Retina (tissue), 1 donor: ENCODE measurements at regions not wholly inside any gene's neighbourhood (a gene's known extent, or its start where the extent isn't known, plus 50 kb on each side); places are given as distances from the start of the nearest gene placed in this dataset.
A peak's percentile ranks its signal among the peaks of the same experiment; 100 is the strongest.

ENCODE experiments used
- DNase-seq: peaks from one replicate; pipeline ENCODE4 v3.0.0-alpha.2; 2016

DNA sequence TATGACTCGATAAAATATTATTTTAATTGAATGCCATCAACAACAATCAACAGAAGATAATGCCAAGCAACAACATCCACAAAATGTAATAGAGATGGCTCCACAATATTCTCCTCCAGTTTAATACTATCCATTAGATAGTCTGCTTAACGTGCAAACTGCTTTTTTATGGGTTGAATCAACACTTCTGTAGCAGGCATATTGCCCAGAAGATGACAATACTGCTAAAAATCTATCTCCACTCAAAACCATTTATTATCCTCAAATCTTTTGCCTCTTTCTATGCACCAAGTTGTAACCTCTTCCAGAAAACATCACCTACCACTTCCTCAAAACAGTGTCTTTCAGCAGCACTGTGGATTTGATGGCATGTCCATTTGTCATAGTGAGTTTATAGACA lies 295.7 kb upstream of the LMCD1 start:
- DNase-seq: no peak

DNA sequence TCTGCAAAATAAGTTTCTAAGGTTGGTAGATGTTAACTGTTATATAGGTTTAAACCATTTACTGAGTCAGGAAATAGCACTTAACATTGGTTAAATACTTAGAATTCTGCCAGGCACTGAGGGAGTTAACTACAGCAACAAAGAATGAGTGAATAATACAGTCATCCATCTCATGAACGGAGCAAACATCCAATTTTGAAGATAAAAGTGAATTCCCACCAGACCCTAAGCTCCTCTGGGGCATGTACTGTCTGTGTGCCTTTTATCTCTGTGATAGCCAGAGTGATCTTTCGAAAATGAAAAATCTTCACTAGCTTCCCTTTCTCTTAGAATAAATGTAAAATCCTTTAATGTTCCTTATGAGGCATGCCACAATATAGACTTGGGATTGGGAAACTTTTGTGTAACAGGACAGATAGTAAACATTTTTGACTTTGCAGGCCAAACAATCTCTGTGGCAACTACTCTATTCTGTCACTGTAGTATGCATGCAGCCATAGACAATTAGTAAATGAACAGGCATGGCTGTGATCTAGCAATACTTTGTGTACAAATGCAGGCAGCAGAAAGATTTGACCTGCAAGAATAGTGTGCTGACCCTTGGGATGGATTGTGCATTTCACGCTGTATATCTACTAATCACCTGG lies 294.5 kb upstream of the LMCD1 start:
- DNase-seq: no peak

GRCh38 chr3:8210882-8211341 lies 290.7 kb upstream of the LMCD1 start:
- DNase-seq: no peak

- DNase-seq: no peak
Observed at GRCh38 chr3:8212794-8213193, 288.8 kb upstream of the LMCD1 start.

GRCh38 chr3:8213286-8213685 lies 288.3 kb upstream of the LMCD1 start:
- DNase-seq: no peak

DNA sequence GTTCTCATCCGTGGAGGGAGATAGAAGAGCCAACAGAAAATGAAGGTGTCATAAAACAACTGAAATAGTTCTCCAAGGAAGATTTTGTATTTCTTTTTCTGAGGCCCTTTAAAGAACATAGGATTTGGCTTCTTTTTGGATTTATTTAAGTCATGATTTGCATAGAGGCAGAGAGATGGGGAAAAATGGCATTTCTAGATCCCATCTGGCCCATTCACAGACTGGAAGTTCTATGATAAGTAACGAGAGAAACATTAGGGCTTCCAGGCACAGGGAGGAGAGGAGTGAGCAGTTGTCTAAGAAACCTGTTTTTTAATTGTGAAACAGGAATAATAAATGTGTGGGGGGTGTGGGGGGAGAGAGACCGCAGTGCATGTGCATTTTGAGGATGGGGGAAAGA lies 285.8 kb upstream of the LMCD1 start:
- no peak for DNase-seq

DNA sequence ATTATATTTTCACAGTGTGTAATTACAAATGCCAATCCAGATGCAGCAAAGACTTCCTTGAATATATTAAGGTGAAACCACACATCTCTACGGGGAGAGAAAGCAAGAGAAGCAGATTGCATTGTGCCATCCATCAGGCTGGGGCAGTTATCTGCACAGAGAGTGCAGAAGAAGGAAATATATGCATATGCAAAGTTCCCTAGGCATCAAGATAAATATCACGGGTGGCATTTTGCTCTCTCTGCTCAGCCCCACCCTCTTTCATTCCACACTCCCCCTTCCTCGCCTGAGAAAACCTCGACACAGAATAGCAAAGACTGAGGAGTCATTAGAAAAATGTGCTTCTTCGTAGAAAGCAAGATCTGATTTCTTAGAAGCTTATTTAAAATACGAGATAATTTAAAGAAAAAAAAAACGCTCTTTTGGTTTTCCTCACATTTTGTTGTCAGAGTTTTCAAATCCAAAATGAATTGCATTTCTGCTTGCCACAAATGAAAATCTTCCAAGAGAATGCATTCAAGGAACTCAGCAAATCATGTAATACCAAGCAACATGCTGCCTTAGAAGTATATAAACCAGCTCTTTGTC lies 283.2 kb upstream of the LMCD1 start:
- DNase-seq: no peak

DNA sequence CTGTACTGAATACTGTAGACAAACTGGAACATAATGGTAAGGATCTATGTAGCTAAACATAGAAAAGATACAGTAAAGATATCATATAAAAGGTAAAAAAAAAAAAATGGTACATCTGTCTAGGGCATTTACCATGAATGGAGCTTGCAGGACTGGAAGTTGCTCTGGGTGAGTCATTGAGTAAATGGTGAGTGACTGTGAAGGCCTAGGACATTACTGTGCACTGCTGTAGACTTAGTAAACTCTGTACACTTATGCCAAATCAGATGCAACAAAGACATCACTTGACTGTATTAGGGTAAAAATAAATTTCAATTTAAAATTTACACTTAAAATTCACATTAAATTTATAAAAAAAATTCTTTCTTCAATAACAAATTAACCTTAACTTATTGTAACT lies 281.3 kb upstream of the LMCD1 start:
- no peak for DNase-seq

GRCh38 chr3:8223766-8224165 lies 277.9 kb upstream of the LMCD1 start:
- DNase-seq: peak; percentile 8

GRCh38 chr3:8224941-8225340 lies 276.7 kb upstream of the LMCD1 start:
- DNase-seq: no peak

GRCh38 chr3:8233938-8234337 lies 267.7 kb upstream of the LMCD1 start:
- no peak for DNase-seq

- no peak for DNase-seq
Observed at GRCh38 chr3:8236264-8236663, 265.4 kb upstream of the LMCD1 start.

DNA sequence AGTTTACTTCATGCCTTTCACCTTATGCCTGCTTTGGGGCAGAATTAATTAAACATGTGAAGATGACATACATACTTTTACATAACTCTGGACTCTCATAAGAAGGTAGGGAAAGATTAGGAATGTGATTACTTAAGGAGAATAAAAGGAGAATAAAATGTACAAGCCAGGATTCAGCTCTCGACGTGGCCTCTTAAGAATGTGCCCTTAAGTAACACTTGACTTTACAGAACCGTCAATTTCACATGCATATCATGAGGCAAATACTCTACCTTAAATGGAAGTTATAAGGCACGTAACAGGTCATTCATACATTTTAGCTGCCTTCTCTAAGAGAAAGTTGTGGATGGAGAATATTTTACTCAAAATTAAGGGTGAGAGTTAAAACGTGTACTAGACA lies 263.7 kb upstream of the LMCD1 start:
- DNase-seq: no peak

- DNase-seq: no peak
Observed at GRCh38 chr3:8238432-8238831, 263.2 kb upstream of the LMCD1 start.

- DNase-seq: no peak
Observed at GRCh38 chr3:8239095-8239494, 262.5 kb upstream of the LMCD1 start.

DNA sequence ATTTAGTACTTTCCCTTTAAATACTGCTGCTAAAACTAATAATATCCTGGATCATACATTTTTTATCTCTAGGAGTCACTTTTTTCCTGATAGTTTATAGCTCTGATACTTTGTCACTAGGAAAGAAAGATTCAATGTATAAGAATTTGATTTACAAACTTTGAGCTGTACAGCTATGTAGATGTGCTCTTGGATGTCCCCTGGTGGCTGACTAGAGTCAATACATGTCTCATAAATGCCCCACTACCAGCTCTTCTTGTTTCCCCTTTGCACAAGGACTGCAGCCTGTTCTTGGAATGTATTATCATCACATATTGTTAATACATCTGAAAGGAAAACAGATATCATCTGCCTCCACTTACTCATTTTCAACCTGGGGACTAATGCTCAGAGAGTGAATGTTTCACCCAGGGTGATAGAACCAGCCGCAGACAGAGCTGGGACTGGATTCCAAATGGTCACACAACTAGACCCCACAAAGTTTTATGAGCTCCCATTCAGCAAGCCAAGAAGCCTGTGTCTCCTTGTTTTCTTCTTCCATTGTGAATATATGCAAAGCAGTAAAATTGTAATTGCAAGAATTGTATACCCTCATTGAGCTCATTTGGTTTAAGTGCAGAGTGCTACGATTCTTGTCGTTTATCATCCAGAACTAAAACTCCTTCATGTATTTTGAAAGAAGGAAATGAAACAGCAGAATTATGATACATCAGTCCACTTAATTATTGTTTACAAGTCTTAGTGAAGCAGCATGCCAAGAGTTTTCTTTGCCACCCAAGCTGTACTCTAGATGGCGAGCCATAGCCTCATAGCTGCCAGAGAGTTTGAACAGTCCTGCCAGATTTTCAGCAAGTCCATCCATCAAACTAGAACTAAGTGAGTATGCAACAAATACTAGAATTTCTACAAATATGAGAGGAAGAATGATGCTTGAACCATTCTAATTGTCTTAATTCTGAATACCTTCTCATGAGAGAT lies 261.6 kb upstream of the LMCD1 start:
- peak; percentile 19 for DNase-seq

DNA sequence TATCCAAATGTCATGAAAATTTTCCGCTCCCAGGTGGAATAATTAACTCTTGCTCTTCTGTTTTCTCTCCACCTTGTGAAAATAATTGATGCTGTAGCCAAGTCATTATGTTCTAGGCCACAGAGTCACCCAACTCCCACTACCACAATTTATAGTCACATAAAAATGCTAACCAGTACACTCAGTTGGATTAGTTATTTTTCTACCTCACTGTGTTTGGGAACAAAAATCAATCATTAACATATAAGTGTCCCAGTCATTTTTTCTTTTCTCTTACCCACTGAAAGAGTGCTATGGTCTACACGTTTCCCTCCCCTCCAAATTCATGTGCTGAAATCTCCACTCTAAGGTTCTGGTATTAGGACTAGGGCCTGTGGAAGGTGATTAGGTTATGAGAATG lies 255.6 kb upstream of the LMCD1 start:
- DNase-seq: no peak

DNA sequence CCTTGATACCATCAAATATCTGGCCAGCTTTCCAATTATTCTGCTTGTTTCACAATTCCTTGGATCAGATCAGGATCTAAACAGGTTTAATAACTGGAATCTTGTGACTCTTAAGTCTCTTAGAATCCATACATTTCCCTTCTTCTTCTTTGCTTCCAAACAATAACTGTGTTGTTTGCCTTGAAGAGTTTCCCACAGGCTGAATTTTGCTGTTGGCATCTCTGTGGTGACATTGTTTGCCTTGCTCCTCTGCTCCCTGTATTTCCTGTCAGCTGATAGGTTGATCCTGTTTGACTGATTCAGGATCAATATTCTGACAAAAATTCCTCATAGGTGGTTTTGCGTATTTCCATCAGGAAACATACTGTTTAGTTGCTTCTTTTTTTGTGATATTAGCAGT lies 248.4 kb upstream of the LMCD1 start:
- no peak for DNase-seq

GRCh38 chr3:8254489-8254888 lies 247.1 kb upstream of the LMCD1 start:
- DNase-seq: no peak

DNA sequence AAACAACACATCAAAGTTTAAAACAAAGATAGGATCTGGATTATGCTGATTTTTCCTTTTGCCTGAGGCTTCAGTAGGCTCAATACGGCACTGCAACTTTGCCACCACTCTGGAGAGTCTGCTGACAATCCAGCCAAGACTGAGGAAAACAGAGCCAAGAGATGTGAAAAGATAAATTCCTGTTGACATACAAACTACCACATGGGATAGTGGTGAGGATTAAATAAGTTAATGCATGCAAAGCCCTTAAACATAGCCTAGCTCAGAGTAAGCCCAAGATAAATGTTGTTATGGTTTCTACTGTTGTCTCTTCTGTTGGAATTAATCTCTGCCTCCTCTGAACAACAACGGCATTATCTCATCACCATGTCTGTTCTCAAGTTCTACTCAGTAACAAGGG lies 245.9 kb upstream of the LMCD1 start:
- DNase-seq: no peak

GRCh38 chr3:8256441-8257071 lies 245.1 kb upstream of the LMCD1 start:
- DNase-seq: no peak

DNA sequence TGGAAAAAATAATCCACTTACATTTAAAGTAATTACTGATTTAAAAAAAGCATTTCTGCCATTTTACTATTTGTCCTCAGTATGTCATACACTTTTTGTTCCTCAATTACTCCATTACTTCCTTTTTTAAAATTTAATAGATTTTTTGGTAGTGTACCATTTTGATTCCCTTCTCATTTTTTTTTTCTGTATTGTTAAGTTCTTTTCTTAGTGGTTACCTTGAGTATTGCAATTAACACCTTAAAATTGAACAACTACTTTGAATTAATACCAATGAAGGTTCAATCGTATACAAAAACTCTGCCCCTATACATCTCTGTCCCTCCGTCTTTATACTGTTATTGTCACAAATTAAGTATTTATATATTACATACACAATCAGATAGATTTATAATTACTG lies 240.6 kb upstream of the LMCD1 start:
- no peak for DNase-seq

GRCh38 chr3:8266730-8267131 lies 234.9 kb upstream of the LMCD1 start:
- no peak for DNase-seq
